Stimulated activated naive CD8-positive, alpha-beta T cell treated with anti-CD3 and anti-CD28 coated beads, Interleukin-15, amount 100 ng/mL, for 72 hours (primary cell): ENCODE measurements at regions not wholly inside any gene's neighbourhood (a gene's known extent, or its start where the extent isn't known, plus 50 kb on each side); places are given as distances from the start of the nearest gene placed in this dataset.

Experiments used
- ATAC-seq: fragments of 150-1000 bp; cut with Tn5 transposase; 2 replicates; pipeline ENCODE4 v1.10.0; 2021; ENCODE audit warnings: mild to moderate bottlenecking, moderate library complexity
- DNase-seq, 2 donors: peaks; one replicate each; pipeline ENCODE4 v3.0.0; 2021 to 2022
- H3K27ac Mint-ChIP-seq, 2 donors: one replicate each; pipeline ENCODE4 v1.8.0; 2022; ENCODE audit warnings: mild to moderate bottlenecking in 2 of 2, mixed read lengths in 2 of 2, moderate library complexity in 2 of 2
- H3K27me3 Mint-ChIP-seq: one replicate; pipeline ENCODE4 v1.8.0; 2022; ENCODE audit warnings: mixed read lengths
- H3K4me1 Mint-ChIP-seq: one replicate; pipeline ENCODE4 v1.8.0; 2022; ENCODE audit warnings: mild to moderate bottlenecking, mixed read lengths
- H3K4me3 Mint-ChIP-seq, 2 donors: one replicate each; pipeline ENCODE4 v1.8.0; 2022; ENCODE audit warnings: mild to moderate bottlenecking in 2 of 2, mixed read lengths in 2 of 2, moderate library complexity in 1 of 2
- H3K9me3 Mint-ChIP-seq, 2 donors: one replicate each; pipeline ENCODE4 v1.8.0; 2022; ENCODE audit warnings: mixed read lengths in 2 of 2

- peak; percentile 96 for ATAC-seq
- Mint-ChIP-seq H3K4me1 (peaks cover 11% of the 10 kb centered on the region), H3K4me3 (peak overlapping the region; percentile 73 to 76), H3K27ac (peak overlapping the region in 1 of 2 donors; percentile 79), H3K27me3 (peaks cover 9% of the 10 kb centered on the region), H3K9me3 (no peaks in the 10 kb centered on the region)
- peak; percentile 89 to 90 for DNase-seq
These were observed 53.8 kb upstream of the SYT13 start for GRCh38 chr11:45339729-45340519.

DNA sequence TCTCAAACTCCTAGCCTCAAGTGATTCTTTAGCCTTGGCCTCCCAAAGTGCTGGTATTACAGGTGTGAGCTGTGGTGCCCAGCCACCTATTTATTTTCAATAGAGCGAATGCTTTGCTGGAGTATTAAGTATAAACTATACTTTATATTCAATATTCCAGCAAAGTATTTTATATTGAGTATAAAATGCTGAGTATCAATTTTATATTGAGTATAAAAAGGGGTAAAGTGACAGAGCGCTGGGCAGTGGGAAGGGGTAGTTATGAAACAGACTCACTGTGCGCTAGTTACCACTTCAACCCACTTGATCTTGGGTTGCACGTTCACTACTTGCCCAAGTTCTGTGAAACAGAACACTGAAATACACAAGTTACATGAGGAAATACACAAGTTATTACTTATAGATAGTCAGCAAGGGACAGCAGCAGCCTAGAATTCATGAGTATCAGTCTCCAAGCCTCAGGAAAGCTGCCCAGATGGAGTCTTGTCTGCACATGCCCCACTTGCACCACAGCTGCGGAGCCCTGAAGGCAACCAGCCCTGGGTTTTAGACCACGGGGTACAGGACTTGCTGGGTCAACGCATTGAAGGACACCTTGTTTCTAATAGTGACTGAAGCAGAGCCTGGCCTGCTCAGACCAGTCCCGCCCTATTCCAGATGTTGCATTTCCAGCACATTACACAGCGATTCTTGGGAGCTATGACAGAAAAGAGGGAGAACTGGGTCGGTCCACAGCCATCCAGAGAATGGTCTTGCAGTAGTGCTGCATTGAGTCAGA lies 51.6 kb upstream of the SYT13 start:
- no peak for ATAC-seq
- Mint-ChIP-seq H3K4me1 (peaks cover 11% of the 10 kb centered on the region), H3K9me3 (no peaks in the 10 kb centered on the region), H3K27ac (no peak overlapping the region), H3K4me3 (no peak overlapping the region), H3K27me3 (peaks cover 16% of the 10 kb centered on the region)
- no peak for DNase-seq

- ATAC-seq: no peak
- DNase-seq: no peak
These were observed 50.0 kb upstream of the SYT13 start for GRCh38 chr11:45336136-45336535.

More at GRCh38 chr11:45336136-45336535, 50.0 kb upstream of the SYT13 start:
- Mint-ChIP-seq H3K27ac (no peak overlapping the region), H3K4me1 (peaks cover 11% of the 10 kb centered on the region), H3K27me3 (peaks cover 22% of the 10 kb centered on the region), H3K4me3 (no peak overlapping the region), H3K9me3 (no peaks in the 10 kb centered on the region)
